H9 (cell line): ENCODE measurements at regions not wholly inside any gene's neighbourhood (a gene's known extent, or its start where the extent isn't known, plus 50 kb on each side); places are given as distances from the start of the nearest gene placed in this dataset.

Experiments
- DNase-seq: peaks from one replicate; pipeline ENCODE4 v3.0.0-alpha.2; 2017
- H2AFZ ChIP-seq: one replicate; pipeline ENCODE4 v1.6.1; 2013; ENCODE audit warnings: mild to moderate bottlenecking, low read length, control low read depth, moderate library complexity
- H2AK5ac ChIP-seq: 2 replicates; pipeline ENCODE4 v1.6.1; 2013; ENCODE audit warnings: low read length, control low read depth, mixed read lengths; ENCODE audit not compliant: insufficient read length
- H2BK120ac ChIP-seq: one replicate; pipeline ENCODE4 v1.6.1; 2013; ENCODE audit warnings: low read depth, mild to moderate bottlenecking, low read length, control low read depth, inconsistent platforms; ENCODE audit not compliant: poor library complexity, severe bottlenecking
- H2BK12ac ChIP-seq: 2 replicates; pipeline ENCODE4 v1.6.1; 2013; ENCODE audit warnings: low read length, control low read depth, mixed read lengths, low read depth; ENCODE audit not compliant: insufficient read length
- H2BK15ac ChIP-seq: 2 replicates; pipeline ENCODE4 v1.6.1; 2013; ENCODE audit warnings: low read depth, low read length, control low read depth
- H2BK20ac ChIP-seq: one replicate; pipeline ENCODE4 v1.6.1; 2013; ENCODE audit warnings: low read depth, mild to moderate bottlenecking, low read length, control low read depth, inconsistent platforms; ENCODE audit not compliant: poor library complexity, severe bottlenecking
- H2BK5ac ChIP-seq: 2 replicates; pipeline ENCODE4 v1.6.1; 2013; ENCODE audit warnings: low read length, control low read depth, mixed read lengths; ENCODE audit not compliant: insufficient read length
- H3K14ac ChIP-seq: 2 replicates; pipeline ENCODE4 v1.6.1; 2013; ENCODE audit warnings: low read length, control low read depth; ENCODE audit not compliant: insufficient read depth
- H3K18ac ChIP-seq: 2 replicates; pipeline ENCODE4 v1.6.1; 2013; ENCODE audit warnings: low read depth, mild to moderate bottlenecking, mixed read lengths, low read length, control low read depth; ENCODE audit not compliant: insufficient read length
- H3K23ac ChIP-seq: 2 replicates; pipeline ENCODE4 v1.6.1; 2013; ENCODE audit warnings: low read length, control low read depth, mixed read lengths, low read depth; ENCODE audit not compliant: insufficient read length
- H3K23me2 ChIP-seq: 2 replicates; pipeline ENCODE4 v1.6.1; 2013; ENCODE audit warnings: low read depth, mild to moderate bottlenecking, mixed read lengths, low read length, control low read depth; ENCODE audit not compliant: insufficient read length, poor library complexity, severe bottlenecking
- H3K27ac ChIP-seq: 2 replicates; pipeline ENCODE4 v1.5.1; 2013; ENCODE audit warnings: low read length, control low read depth, mixed read lengths, low read depth; ENCODE audit not compliant: insufficient read length
- H3K27me3 ChIP-seq: 2 replicates; pipeline ENCODE4 v1.6.1; 2013; ENCODE audit warnings: low read length, control low read depth, inconsistent platforms; ENCODE audit not compliant: insufficient read depth
- H3K4ac ChIP-seq: 2 replicates; pipeline ENCODE4 v1.6.1; 2013; ENCODE audit warnings: low read depth, mild to moderate bottlenecking, control low read depth, inconsistent platforms, low read length, moderate library complexity
- H3K4me1 ChIP-seq: 2 replicates; pipeline ENCODE4 v1.6.1; 2013; ENCODE audit warnings: low read length, control low read depth, inconsistent platforms; ENCODE audit not compliant: insufficient read depth
- H3K4me2 ChIP-seq: 2 replicates; pipeline ENCODE4 v1.6.1; 2013; ENCODE audit warnings: low read length, control low read depth, mixed read lengths; ENCODE audit not compliant: insufficient read length, insufficient read depth
- H3K56ac ChIP-seq: 2 replicates; pipeline ENCODE4 v1.6.1; 2013; ENCODE audit warnings: low read depth, mild to moderate bottlenecking, mixed read lengths, low read length, control low read depth; ENCODE audit not compliant: insufficient read length
- H3K79me1 ChIP-seq: 2 replicates; pipeline ENCODE4 v1.6.1; 2013; ENCODE audit warnings: low read depth, mild to moderate bottlenecking, moderate library complexity, low read length, control low read depth, inconsistent platforms; ENCODE audit not compliant: insufficient read depth, poor library complexity, severe bottlenecking
- H3K79me2 ChIP-seq: 2 replicates; pipeline ENCODE4 v1.6.1; 2013; ENCODE audit warnings: low read length, control low read depth, inconsistent platforms; ENCODE audit not compliant: insufficient read depth
- H3K9ac ChIP-seq: 2 replicates; pipeline ENCODE4 v1.6.1; 2013; ENCODE audit warnings: low read length, control low read depth, mixed read lengths; ENCODE audit not compliant: insufficient read length; ENCODE audit errors: extremely low read depth
- H3K9me3 ChIP-seq: one replicate; pipeline ENCODE4 v1.6.1; 2013; ENCODE audit warnings: low read depth, low read length, inconsistent platforms; ENCODE audit not compliant: control insufficient read depth
- H3T11ph ChIP-seq: one replicate; pipeline ENCODE4 v1.6.1; 2013; ENCODE audit warnings: mild to moderate bottlenecking, low read length, control low read depth, inconsistent platforms
- H4K20me1 ChIP-seq: one replicate; pipeline ENCODE4 v1.6.1; 2013; ENCODE audit not compliant: control insufficient read depth, insufficient read length, insufficient read depth
- H4K5ac ChIP-seq: 2 replicates; pipeline ENCODE4 v1.6.1; 2013; ENCODE audit warnings: low read depth, mild to moderate bottlenecking, mixed read lengths, low read length, control low read depth; ENCODE audit not compliant: insufficient read length
- H4K8ac ChIP-seq: replicated peaks from 2 replicates; pipeline ENCODE4 v1.6.1; 2013; ENCODE audit warnings: low read length, control low read depth, mixed read lengths, low read depth; ENCODE audit not compliant: insufficient read length
- H4K91ac ChIP-seq: 2 replicates; pipeline ENCODE4 v1.6.1; 2013; ENCODE audit warnings: low read depth, mild to moderate bottlenecking, moderate library complexity, mixed read lengths, low read length, control low read depth; ENCODE audit not compliant: insufficient read length
- H3K27ac Mint-ChIP-seq, 3 experiments: 2 replicates in 2 of 3; 3 replicates in 1 of 3; pipeline ENCODE4 v1.8.0; 2020 to 2021; ENCODE audit warnings: mixed read lengths in 3 of 3, mild to moderate bottlenecking in 1 of 3, moderate library complexity in 1 of 3
- H3K27me3 Mint-ChIP-seq: 2 replicates; pipeline ENCODE4 v1.8.0; 2021; ENCODE audit warnings: low read depth, mild to moderate bottlenecking, moderate library complexity, mixed read lengths
- H3K36me3 Mint-ChIP-seq, 3 experiments: 2 replicates in 2 of 3; 3 replicates in 1 of 3; pipeline ENCODE4 v1.8.0; 2020 to 2021; ENCODE audit warnings: low read depth in 3 of 3, mixed read lengths in 3 of 3; ENCODE audit not compliant: insufficient read depth in 1 of 3
- H3K4me1 Mint-ChIP-seq, 2 experiments: 2 replicates each; pipeline ENCODE4 v1.8.0; 2020; ENCODE audit warnings: mixed read lengths in 2 of 2
- H3K4me3 Mint-ChIP-seq, 2 experiments: 2 replicates in 1 of 2; 3 replicates in 1 of 2; pipeline ENCODE4 v1.8.0; 2020 to 2021; ENCODE audit warnings: mild to moderate bottlenecking in 2 of 2, mixed read lengths in 2 of 2, moderate library complexity in 1 of 2
- H3K9me3 Mint-ChIP-seq, 2 experiments: 2 replicates in 1 of 2; 3 replicates in 1 of 2; pipeline ENCODE4 v1.8.0; 2020; ENCODE audit warnings: mild to moderate bottlenecking in 2 of 2, mixed read lengths in 2 of 2, moderate library complexity in 1 of 2
- CTCF ChIP-seq: fragments of 200-600 bp; sonication (generic); conservative IDR thresholded peaks from 3 replicates; pipeline ENCODE4 v1.8.0; 2021; ENCODE audit warnings: antibody characterized with exemption, mild to moderate bottlenecking
- WGBS: extraction: QIAGEN DNeasy Blood & Tissue Kit; methylation state at CpG from one replicate; pipeline ENCODE4 v1.1.7; 2013; ENCODE audit warnings: missing lambda C conversion rate, low lambda C conversion rate, mixed read lengths; ENCODE audit not compliant: insufficient read length; ENCODE audit errors: extremely low coverage; 5-methylcytosine and 5-hydroxymethylcytosine counted together

DNA sequence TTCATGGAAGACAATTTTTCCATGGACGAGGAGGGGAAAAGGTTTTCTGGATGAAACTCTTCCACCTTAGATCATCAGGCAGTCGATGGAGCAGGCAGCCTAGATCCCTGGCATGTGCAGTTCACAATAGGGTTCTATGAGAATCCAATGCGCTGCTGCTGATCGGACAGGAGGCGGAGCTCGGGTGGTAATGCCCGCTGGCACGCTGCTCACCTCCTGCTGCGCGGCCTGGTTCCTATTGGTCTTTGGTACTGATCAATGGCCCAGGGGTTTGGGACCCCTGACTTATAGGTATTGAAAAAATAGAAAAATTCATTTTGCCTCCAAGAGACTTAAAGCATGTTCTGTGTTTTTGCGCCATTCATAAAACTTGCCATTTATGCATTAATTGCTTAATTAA is 793.9 kb upstream of the NR2F2 start:
- no peak overlapping the region for H2AFZ ChIP-seq
- WGBS = no CpG with 5 or more reads among the region's 11 CpGs

More for the DNA sequence above, 793.9 kb upstream of the NR2F2 start:
- H2BK5ac ChIP-seq = no peak overlapping the region
- no peak overlapping the region for H3T11ph ChIP-seq
- H2BK20ac ChIP-seq = no peak overlapping the region
- Mint-ChIP-seq H3K27me3 (no peaks in the 10 kb centered on the region), H3K4me3 (no peak overlapping the region), H3K27ac (no peak overlapping the region), H3K4me1 (peaks cover 2 to 5% of the 10 kb centered on the region in 2 experiments; a peak in 3 of 4 replicates), H3K36me3 (no peaks in the 10 kb centered on the region), H3K9me3 (no peaks in the 10 kb centered on the region)
- no peak overlapping the region for H2BK12ac ChIP-seq
- no peaks in the 10 kb centered on the region for H3K23me2 ChIP-seq
- H3K27me3 ChIP-seq = no peaks in the 10 kb centered on the region
- H3K4ac ChIP-seq = no peak overlapping the region
- H3K4me2 ChIP-seq = no peak overlapping the region
- H3K56ac ChIP-seq = no peak overlapping the region
- no peak overlapping the region for H2BK120ac ChIP-seq
- H4K20me1 ChIP-seq = no peaks in the 10 kb centered on the region
- H4K5ac ChIP-seq = no peak overlapping the region
- no peak overlapping the region for H4K91ac ChIP-seq
- no peaks in the 10 kb centered on the region for H3K79me1 ChIP-seq
- no peak for DNase-seq
- no peak overlapping the region for H3K23ac ChIP-seq
- H3K27ac ChIP-seq = no peak overlapping the region
- H4K8ac ChIP-seq = no peak overlapping the region
- TF ChIP-seq CTCF = no peak
- H2BK15ac ChIP-seq = no peak overlapping the region
- no peak overlapping the region for H3K9ac ChIP-seq
- H2AK5ac ChIP-seq = no peak overlapping the region
- no peak overlapping the region for H3K18ac ChIP-seq
- no peaks in the 10 kb centered on the region for H3K9me3 ChIP-seq
- H3K79me2 ChIP-seq = no peaks in the 10 kb centered on the region
- no peak overlapping the region for H3K14ac ChIP-seq
- no peaks in the 10 kb centered on the region for H3K4me1 ChIP-seq
